GM21786 (cell line): ENCODE measurements at regions not wholly inside any gene's neighbourhood (a gene's known extent, or its start where the extent isn't known, plus 50 kb on each side); places are given as distances from the start of the nearest gene placed in this dataset.
"Not testable (repeated sequence)": the region's sequence is repeated elsewhere in the genome, so short reads cannot be mapped to it uniquely, and the experiment has no call there.

Experiments
- ATAC-seq: cut with Tn5 transposase; IDR thresholded peaks from one replicate; pipeline ENCODE4 v1.9.1; 2021; ENCODE audit not compliant: unreplicated experiment

- no peak for ATAC-seq
Observed at GRCh38 chr7:121501566-121501965, 105.5 kb upstream of the FAM3C start.

GRCh38 chr7:121500360-121501058, 104.4 kb upstream of the FAM3C start:
- ATAC-seq, result no peak

GRCh38 chr7:121499624-121500023, 103.5 kb upstream of the FAM3C start:
- no peak for ATAC-seq

GRCh38 chr7:121498816-121499215, 102.7 kb upstream of the FAM3C start:
- ATAC-seq, result no peak

GRCh38 chr7:121497545-121497944, 101.4 kb upstream of the FAM3C start:
- ATAC-seq, result not testable (repeated sequence)

GRCh38 chr7:121494516-121494915, 98.4 kb upstream of the FAM3C start:
- ATAC-seq, result no peak

GRCh38 chr7:121493553-121493952, 97.4 kb upstream of the FAM3C start:
- no peak for ATAC-seq

- no peak for ATAC-seq
Observed at GRCh38 chr7:121490309-121490708, 94.2 kb upstream of the FAM3C start.

GRCh38 chr7:121489440-121489839, 93.3 kb upstream of the FAM3C start:
- ATAC-seq, result no peak

- ATAC-seq, result no peak
Observed at GRCh38 chr7:121488111-121488650, 92.1 kb upstream of the FAM3C start.

GRCh38 chr7:121486590-121486989, 90.5 kb upstream of the FAM3C start:
- no peak for ATAC-seq

- no peak for ATAC-seq
Observed at GRCh38 chr7:121485467-121486243, 89.5 kb upstream of the FAM3C start.

- ATAC-seq, result no peak
Observed at GRCh38 chr7:121484089-121484763, 88.1 kb upstream of the FAM3C start.

- ATAC-seq, result no peak
Observed at GRCh38 chr7:121480566-121481335, 84.6 kb upstream of the FAM3C start.

- ATAC-seq, result no peak
Observed at GRCh38 chr7:121480058-121480457, 84.0 kb upstream of the FAM3C start.

- no peak for ATAC-seq
Observed at GRCh38 chr7:121479466-121479865, 83.4 kb upstream of the FAM3C start.

GRCh38 chr7:121475806-121476205, 79.7 kb upstream of the FAM3C start:
- ATAC-seq, result no peak

GRCh38 chr7:121474301-121474673, 78.2 kb upstream of the FAM3C start:
- no peak for ATAC-seq

- ATAC-seq, result no peak
Observed at GRCh38 chr7:121473645-121474300, 77.7 kb upstream of the FAM3C start.

GRCh38 chr7:121466455-121466854, 70.3 kb upstream of the FAM3C start:
- ATAC-seq, result no peak
